ENCODE measurements at regions not wholly inside any gene's neighbourhood (a gene's known extent, or its start where the extent isn't known, plus 50 kb on each side); places are given as distances from the start of the nearest gene placed in this dataset.

- no peak overlapping the region for H3K4me3 ChIP-seq
- no peaks in the 10 kb centered on the region for H3K9me3 ChIP-seq
- H3K36me3 ChIP-seq (replicated peaks in 1 of 2; ENCODE audit: insufficient read depth in 1 of 2, low read depth in 2 of 2): no peaks in the 10 kb centered on the region
- H3K4me1 ChIP-seq: no peaks in the 10 kb centered on the region
- WGBS, 2 donors: 80 to 86% methylated on average over 2 of the region's 2 CpGs
- no peaks in the 10 kb centered on the region for H3K27me3 ChIP-seq
- intact Hi-C loops (cut with DNase I): no loop called here
- no peak for TF ChIP-seq CTCF (IDR thresholded peaks at IDR 0.05)
- no peak for TF ChIP-seq POLR2A (IDR thresholded peaks at IDR 0.05)
- ATAC-seq: no peak
- no peak overlapping the region for H3K27ac ChIP-seq
- DNase-seq: no peak
Observed at GRCh38 chr9:120230227-120230626, 349.7 kb downstream of the CDK5RAP2 start.

GRCh38 chr9:120221844-120222243, 358.1 kb downstream of the CDK5RAP2 start:
- TF ChIP-seq POLR2A (IDR thresholded peaks at IDR 0.05) (no peak), CTCF (IDR thresholded peaks at IDR 0.05) (no peak)
- no peak overlapping the region for H3K4me3 ChIP-seq
- no peaks in the 10 kb centered on the region for H3K36me3 ChIP-seq (replicated peaks in 1 of 2; ENCODE audit: insufficient read depth in 1 of 2, low read depth in 2 of 2)
- ATAC-seq (no peak), DNase-seq (no peak)
- no peaks in the 10 kb centered on the region for H3K27me3 ChIP-seq
- H3K27ac ChIP-seq: no peak overlapping the region
- intact Hi-C loops (cut with DNase I): no loop called here
- 32 to 50% methylated on average over 1 to 3 of the region's 3 CpGs for WGBS, 2 donors
- H3K4me1 ChIP-seq: no peaks in the 10 kb centered on the region
- H3K9me3 ChIP-seq: no peaks in the 10 kb centered on the region

GRCh38 chr9:120214332-120214731, 365.6 kb downstream of the CDK5RAP2 start:
- Histone ChIP-seq H3K27me3 (no peaks in the 10 kb centered on the region), H3K4me3 (no peak overlapping the region), H3K27ac (no peak overlapping the region), H3K4me1 (no peaks in the 10 kb centered on the region), H3K9me3 (no peaks in the 10 kb centered on the region), H3K36me3 (replicated peaks in 1 of 2; ENCODE audit: insufficient read depth in 1 of 2, low read depth in 2 of 2) (no peaks in the 10 kb centered on the region)
- intact Hi-C loops (cut with DNase I): no loop called here
- no peak for ATAC-seq
- TF ChIP-seq POLR2A (IDR thresholded peaks at IDR 0.05) (no peak), CTCF (IDR thresholded peaks at IDR 0.05) (no peak)
- no peak for DNase-seq
- 77 to 85% methylated on average over 11 of the region's 11 CpGs for WGBS, 2 donors

- TF ChIP-seq POLR2A (IDR thresholded peaks at IDR 0.05): no peak
- no peak for TF ChIP-seq CTCF (IDR thresholded peaks at IDR 0.05)
- DNase-seq (no peak), ATAC-seq (no peak)
- intact Hi-C loops (cut with DNase I): no loop called here
- Histone ChIP-seq H3K27me3 (no peaks in the 10 kb centered on the region), H3K4me3 (no peak overlapping the region), H3K4me1 (no peaks in the 10 kb centered on the region), H3K36me3 (replicated peaks in 1 of 2; ENCODE audit: insufficient read depth in 1 of 2, low read depth in 2 of 2) (no peaks in the 10 kb centered on the region), H3K27ac (no peak overlapping the region), H3K9me3 (no peaks in the 10 kb centered on the region)
- WGBS, 2 donors: 38 to 40% methylated on average over 5 of the region's 5 CpGs
Observed at GRCh38 chr9:120212853-120213200, 367.1 kb downstream of the CDK5RAP2 start.

- TF ChIP-seq CTCF (IDR thresholded peaks at IDR 0.05): no peak
- no peak for TF ChIP-seq POLR2A (IDR thresholded peaks at IDR 0.05)
- DNase-seq: no peak
- H3K4me1 ChIP-seq: no peaks in the 10 kb centered on the region
- intact Hi-C loops (cut with DNase I): no loop called here
- H3K27ac ChIP-seq: no peak overlapping the region
- WGBS, 2 donors: 18 to 41% methylated on average over 2 of the region's 2 CpGs
- no peak overlapping the region for H3K4me3 ChIP-seq
- no peak for ATAC-seq
- H3K27me3 ChIP-seq: no peaks in the 10 kb centered on the region
- H3K36me3 ChIP-seq (replicated peaks in 1 of 2; ENCODE audit: insufficient read depth in 1 of 2, low read depth in 2 of 2): no peaks in the 10 kb centered on the region
- H3K9me3 ChIP-seq: no peaks in the 10 kb centered on the region
Observed at GRCh38 chr9:120212153-120212852, 367.7 kb downstream of the CDK5RAP2 start.
